H9 (cell line): ENCODE measurements at regions not wholly inside any gene's neighbourhood (a gene's known extent, or its start where the extent isn't known, plus 50 kb on each side); places are given as distances from the start of the nearest gene placed in this dataset.

Experiments
- DNase-seq: peaks from one replicate; pipeline ENCODE4 v3.0.0-alpha.2; 2017
- H2AFZ ChIP-seq: one replicate; pipeline ENCODE4 v1.6.1; 2013; ENCODE audit warnings: mild to moderate bottlenecking, low read length, control low read depth, moderate library complexity
- H2AK5ac ChIP-seq: 2 replicates; pipeline ENCODE4 v1.6.1; 2013; ENCODE audit warnings: low read length, control low read depth, mixed read lengths; ENCODE audit not compliant: insufficient read length
- H2BK120ac ChIP-seq: one replicate; pipeline ENCODE4 v1.6.1; 2013; ENCODE audit warnings: low read depth, mild to moderate bottlenecking, low read length, control low read depth, inconsistent platforms; ENCODE audit not compliant: poor library complexity, severe bottlenecking
- H2BK12ac ChIP-seq: 2 replicates; pipeline ENCODE4 v1.6.1; 2013; ENCODE audit warnings: low read length, control low read depth, mixed read lengths, low read depth; ENCODE audit not compliant: insufficient read length
- H2BK15ac ChIP-seq: 2 replicates; pipeline ENCODE4 v1.6.1; 2013; ENCODE audit warnings: low read depth, low read length, control low read depth
- H2BK20ac ChIP-seq: one replicate; pipeline ENCODE4 v1.6.1; 2013; ENCODE audit warnings: low read depth, mild to moderate bottlenecking, low read length, control low read depth, inconsistent platforms; ENCODE audit not compliant: poor library complexity, severe bottlenecking
- H2BK5ac ChIP-seq: 2 replicates; pipeline ENCODE4 v1.6.1; 2013; ENCODE audit warnings: low read length, control low read depth, mixed read lengths; ENCODE audit not compliant: insufficient read length
- H3K14ac ChIP-seq: 2 replicates; pipeline ENCODE4 v1.6.1; 2013; ENCODE audit warnings: low read length, control low read depth; ENCODE audit not compliant: insufficient read depth
- H3K18ac ChIP-seq: 2 replicates; pipeline ENCODE4 v1.6.1; 2013; ENCODE audit warnings: low read depth, mild to moderate bottlenecking, mixed read lengths, low read length, control low read depth; ENCODE audit not compliant: insufficient read length
- H3K23ac ChIP-seq: 2 replicates; pipeline ENCODE4 v1.6.1; 2013; ENCODE audit warnings: low read length, control low read depth, mixed read lengths, low read depth; ENCODE audit not compliant: insufficient read length
- H3K23me2 ChIP-seq: 2 replicates; pipeline ENCODE4 v1.6.1; 2013; ENCODE audit warnings: low read depth, mild to moderate bottlenecking, mixed read lengths, low read length, control low read depth; ENCODE audit not compliant: insufficient read length, poor library complexity, severe bottlenecking
- H3K27ac ChIP-seq: 2 replicates; pipeline ENCODE4 v1.5.1; 2013; ENCODE audit warnings: low read length, control low read depth, mixed read lengths, low read depth; ENCODE audit not compliant: insufficient read length
- H3K27me3 ChIP-seq: 2 replicates; pipeline ENCODE4 v1.6.1; 2013; ENCODE audit warnings: low read length, control low read depth, inconsistent platforms; ENCODE audit not compliant: insufficient read depth
- H3K4ac ChIP-seq: 2 replicates; pipeline ENCODE4 v1.6.1; 2013; ENCODE audit warnings: low read depth, mild to moderate bottlenecking, control low read depth, inconsistent platforms, low read length, moderate library complexity
- H3K4me1 ChIP-seq: 2 replicates; pipeline ENCODE4 v1.6.1; 2013; ENCODE audit warnings: low read length, control low read depth, inconsistent platforms; ENCODE audit not compliant: insufficient read depth
- H3K4me2 ChIP-seq: 2 replicates; pipeline ENCODE4 v1.6.1; 2013; ENCODE audit warnings: low read length, control low read depth, mixed read lengths; ENCODE audit not compliant: insufficient read length, insufficient read depth
- H3K56ac ChIP-seq: 2 replicates; pipeline ENCODE4 v1.6.1; 2013; ENCODE audit warnings: low read depth, mild to moderate bottlenecking, mixed read lengths, low read length, control low read depth; ENCODE audit not compliant: insufficient read length
- H3K79me1 ChIP-seq: 2 replicates; pipeline ENCODE4 v1.6.1; 2013; ENCODE audit warnings: low read depth, mild to moderate bottlenecking, moderate library complexity, low read length, control low read depth, inconsistent platforms; ENCODE audit not compliant: insufficient read depth, poor library complexity, severe bottlenecking
- H3K79me2 ChIP-seq: 2 replicates; pipeline ENCODE4 v1.6.1; 2013; ENCODE audit warnings: low read length, control low read depth, inconsistent platforms; ENCODE audit not compliant: insufficient read depth
- H3K9ac ChIP-seq: 2 replicates; pipeline ENCODE4 v1.6.1; 2013; ENCODE audit warnings: low read length, control low read depth, mixed read lengths; ENCODE audit not compliant: insufficient read length; ENCODE audit errors: extremely low read depth
- H3K9me3 ChIP-seq: one replicate; pipeline ENCODE4 v1.6.1; 2013; ENCODE audit warnings: low read depth, low read length, inconsistent platforms; ENCODE audit not compliant: control insufficient read depth
- H3T11ph ChIP-seq: one replicate; pipeline ENCODE4 v1.6.1; 2013; ENCODE audit warnings: mild to moderate bottlenecking, low read length, control low read depth, inconsistent platforms
- H4K20me1 ChIP-seq: one replicate; pipeline ENCODE4 v1.6.1; 2013; ENCODE audit not compliant: control insufficient read depth, insufficient read length, insufficient read depth
- H4K5ac ChIP-seq: 2 replicates; pipeline ENCODE4 v1.6.1; 2013; ENCODE audit warnings: low read depth, mild to moderate bottlenecking, mixed read lengths, low read length, control low read depth; ENCODE audit not compliant: insufficient read length
- H4K8ac ChIP-seq: replicated peaks from 2 replicates; pipeline ENCODE4 v1.6.1; 2013; ENCODE audit warnings: low read length, control low read depth, mixed read lengths, low read depth; ENCODE audit not compliant: insufficient read length
- H4K91ac ChIP-seq: 2 replicates; pipeline ENCODE4 v1.6.1; 2013; ENCODE audit warnings: low read depth, mild to moderate bottlenecking, moderate library complexity, mixed read lengths, low read length, control low read depth; ENCODE audit not compliant: insufficient read length
- H3K27ac Mint-ChIP-seq, 3 experiments: 2 replicates in 2 of 3; 3 replicates in 1 of 3; pipeline ENCODE4 v1.8.0; 2020 to 2021; ENCODE audit warnings: mixed read lengths in 3 of 3, mild to moderate bottlenecking in 1 of 3, moderate library complexity in 1 of 3
- H3K27me3 Mint-ChIP-seq: 2 replicates; pipeline ENCODE4 v1.8.0; 2021; ENCODE audit warnings: low read depth, mild to moderate bottlenecking, moderate library complexity, mixed read lengths
- H3K36me3 Mint-ChIP-seq, 3 experiments: 2 replicates in 2 of 3; 3 replicates in 1 of 3; pipeline ENCODE4 v1.8.0; 2020 to 2021; ENCODE audit warnings: low read depth in 3 of 3, mixed read lengths in 3 of 3; ENCODE audit not compliant: insufficient read depth in 1 of 3
- H3K4me1 Mint-ChIP-seq, 2 experiments: 2 replicates each; pipeline ENCODE4 v1.8.0; 2020; ENCODE audit warnings: mixed read lengths in 2 of 2
- H3K4me3 Mint-ChIP-seq, 2 experiments: 2 replicates in 1 of 2; 3 replicates in 1 of 2; pipeline ENCODE4 v1.8.0; 2020 to 2021; ENCODE audit warnings: mild to moderate bottlenecking in 2 of 2, mixed read lengths in 2 of 2, moderate library complexity in 1 of 2
- H3K9me3 Mint-ChIP-seq, 2 experiments: 2 replicates in 1 of 2; 3 replicates in 1 of 2; pipeline ENCODE4 v1.8.0; 2020; ENCODE audit warnings: mild to moderate bottlenecking in 2 of 2, mixed read lengths in 2 of 2, moderate library complexity in 1 of 2
- CTCF ChIP-seq: fragments of 200-600 bp; sonication (generic); conservative IDR thresholded peaks from 3 replicates; pipeline ENCODE4 v1.8.0; 2021; ENCODE audit warnings: antibody characterized with exemption, mild to moderate bottlenecking
- WGBS: extraction: QIAGEN DNeasy Blood & Tissue Kit; methylation state at CpG from one replicate; pipeline ENCODE4 v1.1.7; 2013; ENCODE audit warnings: missing lambda C conversion rate, low lambda C conversion rate, mixed read lengths; ENCODE audit not compliant: insufficient read length; ENCODE audit errors: extremely low coverage; 5-methylcytosine and 5-hydroxymethylcytosine counted together

GRCh38 chr6:113011801-113012200 is 664.7 kb downstream of the RFPL4B start:
- DNase-seq = no peak
- no CpG with 5 or more reads among the region's 5 CpGs for WGBS
- Histone ChIP-seq H3K79me2 (no peaks in the 10 kb centered on the region), H2BK120ac (no peak overlapping the region), H4K8ac (no peak overlapping the region), H2BK12ac (no peak overlapping the region), H2BK20ac (no peak overlapping the region), H3K56ac (no peak overlapping the region), H4K91ac (no peak overlapping the region), H3K79me1 (no peaks in the 10 kb centered on the region), H4K20me1 (no peaks in the 10 kb centered on the region), H3K4ac (no peak overlapping the region), H3K27ac (no peak overlapping the region), H3K9ac (no peak overlapping the region), H2BK15ac (no peak overlapping the region), H3K23ac (no peak overlapping the region), H3K4me1 (no peaks in the 10 kb centered on the region; the same call in 1 of the 2 replicates), H3K18ac (no peak overlapping the region), H2BK5ac (no peak overlapping the region), H3K9me3 (no peaks in the 10 kb centered on the region), H3T11ph (no peak overlapping the region), H3K14ac (no peak overlapping the region), H3K23me2 (no peaks in the 10 kb centered on the region), H4K5ac (no peak overlapping the region), H2AK5ac (no peak overlapping the region), H3K27me3 (no peaks in the 10 kb centered on the region), H3K4me2 (no peak overlapping the region), H2AFZ (no peak overlapping the region)
- Mint-ChIP-seq H3K36me3 (no peaks in the 10 kb centered on the region), H3K9me3 (no peaks in the 10 kb centered on the region), H3K27me3 (no peaks in the 10 kb centered on the region), H3K27ac (no peak overlapping the region), H3K4me1 (peaks cover 6 to 9% of the 10 kb centered on the region in 2 experiments), H3K4me3 (no peak overlapping the region)
- TF ChIP-seq CTCF = no peak
